Endodermal cell (in vitro differentiated cells): ENCODE measurements at regions not wholly inside any gene's neighbourhood (a gene's known extent, or its start where the extent isn't known, plus 50 kb on each side); places are given as distances from the start of the nearest gene placed in this dataset.

Experiments used
- DNase-seq: peaks from one replicate; pipeline ENCODE4 v3.0.0-alpha.2; 2017
- H3K27ac ChIP-seq: 2 replicates; pipeline ENCODE4 v1.5.1; 2013; ENCODE audit warnings: mild to moderate bottlenecking, low read depth, low read length, moderate library complexity
- H3K27me3 ChIP-seq: 2 replicates; pipeline ENCODE4 v1.6.1; 2013; ENCODE audit warnings: mild to moderate bottlenecking, low read length, moderate library complexity; ENCODE audit not compliant: insufficient read depth, control insufficient read depth, poor library complexity, severe bottlenecking
- H3K36me3 ChIP-seq: 2 replicates; pipeline ENCODE4 v1.7.0; 2013; ENCODE audit warnings: mild to moderate bottlenecking, low read length, moderate library complexity; ENCODE audit not compliant: control insufficient read depth, insufficient read depth
- H3K4me1 ChIP-seq: one replicate; pipeline ENCODE4 v1.7.0; 2013; ENCODE audit warnings: low read length; ENCODE audit not compliant: control insufficient read depth, insufficient read depth
- H3K4me3 ChIP-seq: 2 replicates; pipeline ENCODE4 v1.5.1; 2013; ENCODE audit warnings: mild to moderate bottlenecking, low read length, moderate library complexity
- H3K9ac ChIP-seq: 2 replicates; pipeline ENCODE4 v1.6.1; 2013; ENCODE audit warnings: mild to moderate bottlenecking, low read length, moderate library complexity; ENCODE audit not compliant: poor library complexity, severe bottlenecking; ENCODE audit errors: extremely low read depth
- H3K9me3 ChIP-seq: 2 replicates; pipeline ENCODE4 v1.6.1; 2013; ENCODE audit warnings: mild to moderate bottlenecking, low read length, moderate library complexity; ENCODE audit not compliant: control insufficient read depth
- H3K27ac Mint-ChIP-seq: 2 replicates; pipeline ENCODE4 v1.8.0; 2020; ENCODE audit warnings: mixed read lengths
- H3K27me3 Mint-ChIP-seq: 2 replicates; pipeline ENCODE4 v1.8.0; 2021; ENCODE audit warnings: mild to moderate bottlenecking, mixed read lengths; ENCODE audit not compliant: insufficient read depth
- H3K36me3 Mint-ChIP-seq: 2 replicates; pipeline ENCODE4 v1.8.0; 2020; ENCODE audit warnings: low read depth, mixed read lengths
- H3K4me1 Mint-ChIP-seq: 2 replicates; pipeline ENCODE4 v1.8.0; 2020; ENCODE audit warnings: mixed read lengths
- H3K4me3 Mint-ChIP-seq: 2 replicates; pipeline ENCODE4 v1.8.0; 2020; ENCODE audit warnings: mild to moderate bottlenecking, moderate library complexity, mixed read lengths
- H3K9me3 Mint-ChIP-seq: 2 replicates; pipeline ENCODE4 v1.8.0; 2020; ENCODE audit warnings: mild to moderate bottlenecking, mixed read lengths
- CTCF ChIP-seq: fragments of 200-600 bp; sonication (generic); conservative IDR thresholded peaks from 2 replicates; pipeline ENCODE4 v1.5.0; 2021; ENCODE audit warnings: antibody characterized with exemption, mild to moderate bottlenecking
- WGBS, 2 experiments: methylation state at CpG; one replicate each; pipeline versions ENCODE4 v1.1.5 to v1.1.7; 2013; ENCODE audit warnings: missing lambda C conversion rate in 2 of 2, mixed read lengths in 1 of 2; ENCODE audit not compliant: insufficient coverage in 1 of 2, insufficient read length in 1 of 2; 5-methylcytosine and 5-hydroxymethylcytosine counted together

- TF ChIP-seq CTCF: no peak
- Histone ChIP-seq H3K4me3 (no peak overlapping the region), H3K9ac (no peak overlapping the region), H3K27me3 (no peaks in the 10 kb centered on the region), H3K36me3 (no peaks in the 10 kb centered on the region), H3K4me1 (no peaks in the 10 kb centered on the region), H3K27ac (no peak overlapping the region), H3K9me3 (no peaks in the 10 kb centered on the region)
- WGBS, 2 experiments: 85 to 100% methylated on average over 2 of the region's 2 CpGs
- Mint-ChIP-seq H3K27me3 (peaks cover 6% of the 10 kb centered on the region), H3K4me1 (no peaks in the 10 kb centered on the region), H3K4me3 (no peak overlapping the region), H3K36me3 (no peaks in the 10 kb centered on the region), H3K27ac (no peak overlapping the region), H3K9me3 (peaks cover 42% of the 10 kb centered on the region)
- DNase-seq: no peak
These were observed 71.4 kb upstream of the PJA1 start for GRCh38 chrX:69236641-69237040.

GRCh38 chrX:69234624-69235023 is 69.4 kb upstream of the PJA1 start:
- H3K4me1 Mint-ChIP-seq: no peaks in the 10 kb centered on the region

GRCh38 chrX:69232945-69233344 is 67.7 kb upstream of the PJA1 start:
- Histone ChIP-seq H3K9ac (no peak overlapping the region), H3K9me3 (no peaks in the 10 kb centered on the region), H3K4me1 (no peaks in the 10 kb centered on the region), H3K27me3 (no peaks in the 10 kb centered on the region), H3K4me3 (no peak overlapping the region), H3K27ac (no peak overlapping the region), H3K36me3 (no peaks in the 10 kb centered on the region)
- peaks cover 38% of the 10 kb centered on the region for H3K9me3 Mint-ChIP-seq
- no peak for DNase-seq
- WGBS, 2 experiments: 96 to 100% methylated on average over 1 to 3 of the region's 3 CpGs
- no peak for TF ChIP-seq CTCF
- no peak overlapping the region for H3K4me3 Mint-ChIP-seq
- no peak overlapping the region for H3K27ac Mint-ChIP-seq
- peaks cover 9% of the 10 kb centered on the region for H3K27me3 Mint-ChIP-seq
- H3K36me3 Mint-ChIP-seq: no peaks in the 10 kb centered on the region
- no peaks in the 10 kb centered on the region for H3K4me1 Mint-ChIP-seq

More at GRCh38 chrX:69234624-69235023, 69.4 kb upstream of the PJA1 start:
- Mint-ChIP-seq H3K36me3 (no peaks in the 10 kb centered on the region), H3K27ac (no peak overlapping the region), H3K27me3 (peaks cover 7% of the 10 kb centered on the region), H3K9me3 (peaks cover 43% of the 10 kb centered on the region), H3K4me3 (no peak overlapping the region)
- Histone ChIP-seq H3K9me3 (no peaks in the 10 kb centered on the region), H3K9ac (no peak overlapping the region), H3K36me3 (no peaks in the 10 kb centered on the region), H3K27me3 (no peaks in the 10 kb centered on the region), H3K27ac (no peak overlapping the region), H3K4me3 (no peak overlapping the region), H3K4me1 (no peaks in the 10 kb centered on the region)
- DNase-seq: no peak
- TF ChIP-seq CTCF: no peak
